A549 (cell line): ENCODE measurements at regions not wholly inside any gene's neighbourhood (a gene's known extent, or its start where the extent isn't known, plus 50 kb on each side); places are given as distances from the start of the nearest gene placed in this dataset.

Experiments used
- ATAC-seq, 2 experiments: fragments of 200-7000 bp in 1 of 2; fragments of >200 bp in 1 of 2; cut with Nextera tagmentation in 1 of 2; cut with Tn5 transposase in 1 of 2; 3 replicates each; pipeline versions ENCODE4 v1.8.0 to v1.9.1; 2018 to 2020; ENCODE audit warnings: mild to moderate bottlenecking in 1 of 2, moderate library complexity in 1 of 2
- CTCF ChIA-PET: fragments of 300-600 bp; sonication (Branson Sonifier 250); formaldehyde crosslinking; extraction: SDS; loops from one replicate; lab custom pipeline; 2021; ENCODE audit warnings: antibody characterized with exemption, inconsistent platforms; lab: Yijun Ruan, JAX
- POLR2A ChIA-PET: fragments of 350-600 bp; formaldehyde crosslinking; extraction: SDS; loops from one replicate; lab custom pipeline; 2021; ENCODE audit warnings: antibody characterized with exemption, inconsistent platforms; lab: Yijun Ruan, JAX
- DNase-seq, 2 experiments: peaks; one replicate each; pipeline versions ENCODE4 v3.0.0 to v3.0.0-alpha.2; 2011 to 2016; ENCODE audit warnings: low read depth in 1 of 2, low spot score in 1 of 2
- FAIRE-seq: peaks from 2 replicates; lab custom pipeline; 2011; peaks lifted over from hg19 to GRCh38; lab: Jason Lieb, UNC
- H3K27ac ChIP-seq, 2 experiments: fragments of >200 bp; sonication (Bioruptor Twin); formaldehyde crosslinking; 3 replicates each; pipeline ENCODE4 v1.5.1; 2016 to 2017
- H3K4me1 ChIP-seq: fragments of >200 bp; sonication (Bioruptor Twin); formaldehyde crosslinking; 3 replicates; pipeline ENCODE4 v1.6.1; 2016
- H3K4me2 ChIP-seq: fragments of >200 bp; sonication (Bioruptor Twin); formaldehyde crosslinking; 3 replicates; pipeline ENCODE4 v1.6.1; 2016
- H3K4me3 ChIP-seq: fragments of >200 bp; sonication (Bioruptor Twin); formaldehyde crosslinking; 3 replicates; pipeline ENCODE4 v1.5.1; 2016
- H3K9me3 ChIP-seq: fragments of >200 bp; sonication (Bioruptor Twin); formaldehyde crosslinking; 3 replicates; pipeline ENCODE4 v1.6.1; 2016
- BHLHE40 ChIP-seq: IDR thresholded peaks from 2 replicates; pipeline ENCODE4 v1.6.1; 2012; ENCODE audit warnings: low read depth, low read length, inconsistent platforms
- CBX8 ChIP-seq: fragments of 200-600 bp; sonication (generic); IDR thresholded peaks from 2 replicates; pipeline ENCODE4 v1.6.1; 2016
- CTCF ChIP-seq: fragments of >200 bp; sonication (Bioruptor Twin); formaldehyde crosslinking; IDR thresholded peaks from 3 replicates; pipeline ENCODE4 v1.5.1; 2016
- EHF ChIP-seq: fragments of 250-450 bp; sonication (Bioruptor Pico); IDR thresholded peaks from 2 replicates; pipeline ENCODE4 v1.5.0; 2020; ENCODE audit warnings: mild to moderate bottlenecking
- EHMT2 ChIP-seq: fragments of 200-600 bp; sonication (generic); IDR thresholded peaks from 2 replicates; pipeline ENCODE4 v1.6.1; 2016; ENCODE audit warnings: antibody characterized with exemption, low read depth, mild to moderate bottlenecking, moderate library complexity
- ELK1 ChIP-seq: fragments of 150-350 bp; IDR thresholded peaks from 2 replicates; pipeline ENCODE4 v1.6.1; 2014; ENCODE audit warnings: low read depth, mild to moderate bottlenecking, low read length
- ESRRA ChIP-seq: fragments of 150-350 bp; IDR thresholded peaks from 2 replicates; pipeline ENCODE4 v1.6.1; 2014; ENCODE audit warnings: mild to moderate bottlenecking, low read length, borderline replicate concordance
- FOSL2 ChIP-seq, 2 experiments: fragments of 450-650 bp in 1 of 2; fragments of >200 bp in 1 of 2; sonication (Bioruptor Twin) in 1 of 2; formaldehyde crosslinking; IDR thresholded peaks; 2 replicates each; pipeline versions ENCODE4 v1.5.0 to v1.6.1; 2016 to 2020; ENCODE audit warnings: mild to moderate bottlenecking in 1 of 2, moderate library complexity in 1 of 2
- HES2 ChIP-seq: fragments of >200 bp; sonication (Bioruptor Twin); formaldehyde crosslinking; IDR thresholded peaks from 2 replicates; pipeline ENCODE4 v1.6.1; 2016
- HOXB5 ChIP-seq: fragments of 250-450 bp; sonication (Bioruptor Pico); IDR thresholded peaks from 2 replicates; pipeline ENCODE4 v1.5.0; 2020; ENCODE audit warnings: mild to moderate bottlenecking, moderate library complexity
- JUN ChIP-seq, 2 experiments: fragments of >200 bp; sonication (Bioruptor Twin); formaldehyde crosslinking; IDR thresholded peaks; 2 replicates in 1 of 2; 3 replicates in 1 of 2; pipeline ENCODE4 v1.6.1; 2016 to 2017
- JUNB ChIP-seq: fragments of >200 bp; sonication (Bioruptor Twin); formaldehyde crosslinking; IDR thresholded peaks from 2 replicates; pipeline ENCODE4 v1.6.1; 2016
- MAZ ChIP-seq: fragments of 150-350 bp; IDR thresholded peaks from 2 replicates; pipeline ENCODE4 v1.6.1; 2014; ENCODE audit warnings: antibody characterized with exemption, low read depth, low read length, borderline replicate concordance
- MYC ChIP-seq: IDR thresholded peaks from 2 replicates; pipeline ENCODE4 v1.6.1; 2012; ENCODE audit warnings: mild to moderate bottlenecking, inconsistent platforms, low read length, improper control_type of control experiment, borderline replicate concordance
- NFE2L2 ChIP-seq: fragments of 150-350 bp; conservative IDR thresholded peaks from 2 replicates; pipeline ENCODE4 v1.6.1; 2014; ENCODE audit warnings: low read length
- POLR2A ChIP-seq: IDR thresholded peaks from 2 replicates; pipeline ENCODE4 v1.6.1; 2012; ENCODE audit warnings: mild to moderate bottlenecking, low read length
- RAD21 ChIP-seq, 2 experiments: fragments of >200 bp in 1 of 2; sonication (Bioruptor Twin) in 1 of 2; formaldehyde crosslinking in 1 of 2; IDR thresholded peaks in 1 of 2; conservative IDR thresholded peaks in 1 of 2; 2 replicates in 1 of 2; 3 replicates in 1 of 2; pipeline ENCODE4 v1.6.1; 2012 to 2018; ENCODE audit warnings: inconsistent platforms in 1 of 2
- RCOR1 ChIP-seq: fragments of 150-350 bp; IDR thresholded peaks from 2 replicates; pipeline ENCODE4 v1.6.1; 2014; ENCODE audit warnings: antibody characterized with exemption, low read length, low read depth
- SMC3 ChIP-seq: fragments of >200 bp; sonication (Bioruptor Twin); formaldehyde crosslinking; IDR thresholded peaks from 3 replicates; pipeline ENCODE4 v1.6.1; 2018; ENCODE audit warnings: inconsistent platforms
- SREBF2 ChIP-seq: fragments of 450-650 bp; IDR thresholded peaks from 2 replicates; pipeline ENCODE4 v1.6.1; 2014; ENCODE audit warnings: mild to moderate bottlenecking, moderate library complexity
- TFCP2L1 ChIP-seq: fragments of 250-450 bp; sonication (Bioruptor Pico); IDR thresholded peaks from 2 replicates; pipeline ENCODE4 v1.5.0; 2021; ENCODE audit warnings: mild to moderate bottlenecking
- TP53 ChIP-seq: fragments of 250-450 bp; sonication (Bioruptor Pico); IDR thresholded peaks from 2 replicates; pipeline ENCODE4 v1.5.0; 2021; ENCODE audit warnings: mild to moderate bottlenecking, moderate library complexity
- ZC3H11A ChIP-seq: fragments of 450-650 bp; IDR thresholded peaks from 2 replicates; pipeline ENCODE4 v1.6.1; 2014; ENCODE audit warnings: antibody characterized with exemption, mild to moderate bottlenecking
- WGBS: methylation state at CpG from one replicate; pipeline ENCODE4 v1.1.6; 2017; ENCODE audit errors: missing lambda C conversion rate; 5-methylcytosine and 5-hydroxymethylcytosine counted together

- CTCF ChIA-PET, result no interaction called here
Measured at GRCh38 chr6:76771059-76771634, 692.1 kb downstream of the HTR1B start.

GRCh38 chr6:76770281-76770680 lies 693.0 kb downstream of the HTR1B start:
- no peak for DNase-seq
- POLR2A ChIA-PET, result no interaction called here

More at GRCh38 chr6:76771059-76771634, 692.1 kb downstream of the HTR1B start:
- H3K4me2 ChIP-seq, result no peak overlapping the region
- no peak for ATAC-seq
- no peaks in the 10 kb centered on the region for H3K4me1 ChIP-seq
- POLR2A ChIA-PET, result no interaction called here
- H3K27ac ChIP-seq, result no peak overlapping the region
- TF ChIP-seq FOSL2 (IDR thresholded peaks at IDR 0.05) (no peak), FOSL2 (CRISPR knock-in tag; IDR thresholded peaks at IDR 0.05) (no peak), JUNB (no peak), ELK1 (no peak), HOXB5 (CRISPR knock-in tag) (no peak), CBX8 (no peak), ESRRA (no peak), SMC3 (no peak), TP53 (CRISPR knock-in tag) (no peak), NFE2L2 (no peak), BHLHE40 (no peak), RAD21 (conservative IDR thresholded peaks at IDR 0.05 in 1 of 2, IDR thresholded peaks at IDR 0.05 in 1 of 2) (no peak), MYC (no peak), RCOR1 (no peak), MAZ (no peak), POLR2A (no peak), EHF (no peak)
- TF ChIP-seq, all 56 proteins: peak for 0
- no peak for DNase-seq
- no peak overlapping the region for H3K4me3 ChIP-seq
- FAIRE-seq, result no peak
- WGBS, result 50% methylated on average over 2 of the region's 2 CpGs
- H3K9me3 ChIP-seq, result no peaks in the 10 kb centered on the region

More at GRCh38 chr6:76770281-76770680, 693.0 kb downstream of the HTR1B start:
- 0% methylated on average over 2 of the region's 2 CpGs for WGBS
- no peak for ATAC-seq
- Histone ChIP-seq H3K27ac (no peak overlapping the region), H3K4me2 (no peak overlapping the region), H3K9me3 (no peaks in the 10 kb centered on the region), H3K4me3 (no peak overlapping the region)
- TF ChIP-seq RCOR1 (no peak), JUN (IDR thresholded peaks at IDR 0.05) (no peak), HOXB5 (CRISPR knock-in tag) (no peak), HES2 (no peak), ZC3H11A (no peak), ELK1 (no peak), SREBF2 (no peak), CTCF (no peak), TFCP2L1 (CRISPR knock-in tag) (no peak), EHMT2 (no peak), FOSL2 (IDR thresholded peaks at IDR 0.05) (no peak), FOSL2 (CRISPR knock-in tag; IDR thresholded peaks at IDR 0.05) (no peak)
- TF ChIP-seq, all 56 proteins: peak for 0
- H3K4me1 ChIP-seq, result no peaks in the 10 kb centered on the region
- FAIRE-seq, result no peak
- CTCF ChIA-PET, result no interaction called here
